Calu3 (cell line): ENCODE measurements at regions not wholly inside any gene's neighbourhood (a gene's known extent, or its start where the extent isn't known, plus 50 kb on each side); places are given as distances from the start of the nearest gene placed in this dataset.

Experiments used
- BruUV-seq: library from RNA; stranded (reverse); fragments of 400-500 nt; replicated peaks from 2 replicates; lab custom pipeline; 2021; lab: Mats Ljungman, UMichigan
- CTCF ChIA-PET: fragments of 300-600 bp; sonication (Branson Sonifier 250); formaldehyde crosslinking; loops from one replicate; lab custom pipeline; 2022; ENCODE audit warnings: antibody characterized with exemption; lab: Charles Lee
- DNase-seq: peaks from one replicate; pipeline ENCODE4 v3.0.0; 2022
- H3K27ac Mint-ChIP-seq: one replicate; pipeline ENCODE4 v1.8.0; 2022; ENCODE audit warnings: mixed read lengths; ENCODE audit not compliant: unreplicated experiment
- H3K27me3 Mint-ChIP-seq: one replicate; pipeline ENCODE4 v1.8.0; 2022; ENCODE audit warnings: mixed read lengths; ENCODE audit not compliant: unreplicated experiment
- H3K36me3 Mint-ChIP-seq: one replicate; pipeline ENCODE4 v1.8.0; 2022; ENCODE audit warnings: mild to moderate bottlenecking, moderate library complexity, mixed read lengths; ENCODE audit not compliant: insufficient read depth, unreplicated experiment
- H3K4me1 Mint-ChIP-seq: one replicate; pipeline ENCODE4 v1.8.0; 2022; ENCODE audit warnings: mild to moderate bottlenecking, low read depth, mixed read lengths; ENCODE audit not compliant: unreplicated experiment
- H3K4me3 Mint-ChIP-seq: one replicate; pipeline ENCODE4 v1.8.0; 2022; ENCODE audit warnings: mild to moderate bottlenecking, low read depth, moderate library complexity, mixed read lengths; ENCODE audit not compliant: unreplicated experiment
- H3K9me3 Mint-ChIP-seq: one replicate; pipeline ENCODE4 v1.8.0; 2022; ENCODE audit warnings: low read depth, mixed read lengths; ENCODE audit not compliant: unreplicated experiment
- CTCF ChIP-seq: fragments of 200-600 bp; IDR thresholded peaks from one replicate; pipeline ENCODE4 v1.8.0; 2022; ENCODE audit warnings: antibody characterized with exemption; ENCODE audit not compliant: unreplicated experiment
- intact Hi-C: fragments of 100-400 bp; cut with micrococcal nuclease; formaldehyde crosslinking; loops from one replicate; pipeline ENCODE4 v1.10.0; 2022; ENCODE audit not compliant: unreplicated experiment

GRCh38 chr5:73267766-73268435 is 94.9 kb downstream of the TMEM174 start:
- peaks cover 77% of the 10 kb centered on the region for H3K27me3 Mint-ChIP-seq
- no peak for TF ChIP-seq CTCF
- H3K4me1 Mint-ChIP-seq = no peaks in the 10 kb centered on the region
- H3K27ac Mint-ChIP-seq = no peak overlapping the region
- intact Hi-C loops = no loop called here
- no peak overlapping the region for H3K4me3 Mint-ChIP-seq
- CTCF ChIA-PET = interaction anchor here (0.6 kb wide), 1 partner anchor 173 kb away, joined by 4 read pairs; no protein-coding TSS in a partner anchor
- DNase-seq = no peak
- H3K36me3 Mint-ChIP-seq = no peaks in the 10 kb centered on the region
- peaks cover 5% of the 10 kb centered on the region for H3K9me3 Mint-ChIP-seq
- BruUV-seq = no TSS peak

GRCh38 chr5:73266925-73267765 is 94.2 kb downstream of the TMEM174 start:
- Mint-ChIP-seq H3K36me3 (no peaks in the 10 kb centered on the region), H3K27me3 (peaks cover 78% of the 10 kb centered on the region), H3K9me3 (peaks cover 5% of the 10 kb centered on the region), H3K4me1 (no peaks in the 10 kb centered on the region), H3K4me3 (no peak overlapping the region), H3K27ac (no peak overlapping the region)
- intact Hi-C loops = no loop called here
- DNase-seq = no peak
- CTCF ChIA-PET = interaction anchor here (0.6 kb wide), 1 partner anchor 174 kb away, joined by 4 read pairs; no protein-coding TSS in a partner anchor
- BruUV-seq = no TSS peak
- TF ChIP-seq CTCF = no peak

- H3K4me3 Mint-ChIP-seq = no peak overlapping the region
- CTCF ChIA-PET = no interaction called here
- no peak overlapping the region for H3K27ac Mint-ChIP-seq
- intact Hi-C loops = no loop called here
- peaks cover 5% of the 10 kb centered on the region for H3K9me3 Mint-ChIP-seq
- TF ChIP-seq CTCF = no peak
- H3K4me1 Mint-ChIP-seq = no peaks in the 10 kb centered on the region
- H3K27me3 Mint-ChIP-seq = peaks cover 87% of the 10 kb centered on the region
- BruUV-seq = no TSS peak
- no peak for DNase-seq
- no peaks in the 10 kb centered on the region for H3K36me3 Mint-ChIP-seq
Measured at GRCh38 chr5:73266176-73266738, 93.3 kb downstream of the TMEM174 start.

- CTCF ChIA-PET = no interaction called here
- H3K9me3 Mint-ChIP-seq = peaks cover 5% of the 10 kb centered on the region
- peaks cover 89% of the 10 kb centered on the region for H3K27me3 Mint-ChIP-seq
- DNase-seq = no peak
- no TSS peak for BruUV-seq
- no peaks in the 10 kb centered on the region for H3K36me3 Mint-ChIP-seq
- no peak overlapping the region for H3K27ac Mint-ChIP-seq
- no peak overlapping the region for H3K4me3 Mint-ChIP-seq
- intact Hi-C loops = no loop called here
- no peak for TF ChIP-seq CTCF
- no peaks in the 10 kb centered on the region for H3K4me1 Mint-ChIP-seq
Measured at GRCh38 chr5:73265641-73266040, 92.6 kb downstream of the TMEM174 start.
